ENCODE measurements at regions not wholly inside any gene's neighbourhood (a gene's known extent, or its start where the extent isn't known, plus 50 kb on each side); places are given as distances from the start of the nearest gene placed in this dataset.
"Not testable (repeated sequence)": the region's sequence is repeated elsewhere in the genome, so short reads cannot be mapped to it uniquely, and the experiment has no call there.

GRCh38 chr2:95685513-95685912 is 93.7 kb downstream of the TRIM43 start:
- Histone ChIP-seq H3K9me3 (ENCODE audit: control insufficient read depth, insufficient read depth, low read length) (peaks cover 2% of the 10 kb centered on the region), H3K27me3 (ENCODE audit: control insufficient read depth, insufficient read depth, low read length) (no peaks in the 10 kb centered on the region), H3K36me3 (ENCODE audit: control insufficient read depth, insufficient read depth, low read length) (no peaks in the 10 kb centered on the region), H3K4me3 (ENCODE audit: low read length) (no peak overlapping the region), H3K27ac (ENCODE audit: low read length) (no peak overlapping the region), H3K4me1 (ENCODE audit: control insufficient read depth, insufficient read depth, low read length) (no peaks in the 10 kb centered on the region; the same call in 1 of the 2 replicates)
- DNase-seq (ENCODE audit: low read depth, low spot score), result no peak
- WGBS (ENCODE audit: insufficient coverage, insufficient read length), result no CpG with 5 or more reads among the region's 3 CpGs

- no CpG with 5 or more reads among the region's 5 CpGs for WGBS (ENCODE audit: insufficient coverage, insufficient read length)
- H3K27me3 ChIP-seq (ENCODE audit: control insufficient read depth, insufficient read depth, low read length); H3K4me3 ChIP-seq (ENCODE audit: low read length); H3K9me3 ChIP-seq (ENCODE audit: control insufficient read depth, insufficient read depth, low read length); H3K27ac ChIP-seq (ENCODE audit: low read length); H3K4me1 ChIP-seq (ENCODE audit: control insufficient read depth, insufficient read depth, low read length); DNase-seq (ENCODE audit: low read depth, low spot score); H3K36me3 ChIP-seq (ENCODE audit: control insufficient read depth, insufficient read depth, low read length): not testable (repeated sequence)
These were observed 94.4 kb downstream of the TRIM43 start for GRCh38 chr2:95686056-95686825.

- not testable (repeated sequence) for DNase-seq (ENCODE audit: low read depth, low spot score); H3K9me3 ChIP-seq (ENCODE audit: control insufficient read depth, insufficient read depth, low read length); H3K27me3 ChIP-seq (ENCODE audit: control insufficient read depth, insufficient read depth, low read length); H3K27ac ChIP-seq (ENCODE audit: low read length); H3K36me3 ChIP-seq (ENCODE audit: control insufficient read depth, insufficient read depth, low read length); H3K4me3 ChIP-seq (ENCODE audit: low read length); H3K4me1 ChIP-seq (ENCODE audit: control insufficient read depth, insufficient read depth, low read length)
- no CpG with 5 or more reads among the region's 2 CpGs for WGBS (ENCODE audit: insufficient coverage, insufficient read length)
These were observed 96.1 kb downstream of the TRIM43 start for GRCh38 chr2:95687852-95688251.

- DNase-seq (ENCODE audit: low read depth, low spot score); H3K4me3 ChIP-seq (ENCODE audit: low read length); H3K36me3 ChIP-seq (ENCODE audit: control insufficient read depth, insufficient read depth, low read length); H3K9me3 ChIP-seq (ENCODE audit: control insufficient read depth, insufficient read depth, low read length); H3K27ac ChIP-seq (ENCODE audit: low read length); H3K4me1 ChIP-seq (ENCODE audit: control insufficient read depth, insufficient read depth, low read length); H3K27me3 ChIP-seq (ENCODE audit: control insufficient read depth, insufficient read depth, low read length): not testable (repeated sequence)
- no CpG with 5 or more reads among the region's 7 CpGs for WGBS (ENCODE audit: insufficient coverage, insufficient read length)
These were observed 99.4 kb downstream of the TRIM43 start for GRCh38 chr2:95691210-95691609.

DNA sequence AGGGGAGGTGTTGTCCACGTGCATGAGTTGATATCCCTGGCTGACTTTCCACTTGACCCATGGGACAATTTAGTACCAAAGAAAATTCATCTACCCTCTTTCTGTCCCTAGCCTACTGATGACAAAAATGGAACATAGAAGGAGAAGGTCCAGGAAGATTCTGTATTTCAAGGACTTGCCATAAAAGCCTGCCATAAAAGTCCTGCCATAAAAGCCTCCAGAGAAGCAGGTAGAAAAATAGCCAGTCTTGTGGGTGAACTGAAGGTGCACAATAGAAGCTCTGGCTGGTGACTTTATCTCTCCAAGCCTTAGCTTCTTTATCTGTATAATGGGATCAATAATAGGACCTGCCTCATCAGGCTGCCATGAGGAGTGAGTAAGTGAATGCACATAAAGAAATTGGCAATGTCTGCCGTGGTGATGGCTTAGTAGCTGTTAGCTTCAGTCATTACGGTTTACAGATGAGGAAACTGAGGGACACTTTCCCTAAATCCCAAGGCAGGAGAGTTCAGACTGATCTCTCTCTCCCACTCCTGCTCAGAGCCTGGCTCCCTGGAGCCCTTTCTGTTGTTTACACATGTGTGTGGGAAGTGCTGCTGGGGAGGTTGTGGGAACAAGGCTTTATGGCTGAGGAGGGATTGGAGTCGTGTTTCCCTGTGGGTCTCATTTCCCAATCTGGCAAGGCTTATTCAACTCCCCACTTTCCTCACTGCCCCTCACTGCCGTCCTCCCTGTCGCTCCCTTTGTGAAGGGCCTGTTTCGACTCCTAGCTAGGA is 101.5 kb downstream of the TRIM43 start:
- H3K27me3 ChIP-seq (ENCODE audit: control insufficient read depth, insufficient read depth, low read length); H3K4me3 ChIP-seq (ENCODE audit: low read length); DNase-seq (ENCODE audit: low read depth, low spot score); H3K36me3 ChIP-seq (ENCODE audit: control insufficient read depth, insufficient read depth, low read length); H3K9me3 ChIP-seq (ENCODE audit: control insufficient read depth, insufficient read depth, low read length); H3K4me1 ChIP-seq (ENCODE audit: control insufficient read depth, insufficient read depth, low read length); H3K27ac ChIP-seq (ENCODE audit: low read length): not testable (repeated sequence)
- WGBS (ENCODE audit: insufficient coverage, insufficient read length), result no CpG with 5 or more reads among the region's 7 CpGs

- WGBS (ENCODE audit: insufficient coverage, insufficient read length), result no CpG with 5 or more reads among the region's 4 CpGs
- H3K4me3 ChIP-seq (ENCODE audit: low read length), result no peak overlapping the region
- H3K27ac ChIP-seq (ENCODE audit: low read length), result no peak overlapping the region
- no peaks in the 10 kb centered on the region for H3K36me3 ChIP-seq (ENCODE audit: control insufficient read depth, insufficient read depth, low read length)
- H3K4me1 ChIP-seq (ENCODE audit: control insufficient read depth, insufficient read depth, low read length), result no peaks in the 10 kb centered on the region
- no peaks in the 10 kb centered on the region for H3K27me3 ChIP-seq (ENCODE audit: control insufficient read depth, insufficient read depth, low read length)
- peaks cover 10% of the 10 kb centered on the region for H3K9me3 ChIP-seq (ENCODE audit: control insufficient read depth, insufficient read depth, low read length)
- no peak for DNase-seq (ENCODE audit: low read depth, low spot score)
These were observed 103.8 kb downstream of the TRIM43 start for GRCh38 chr2:95695613-95696012.

- DNase-seq (ENCODE audit: low read depth, low spot score), result no peak
- no peaks in the 10 kb centered on the region for H3K4me1 ChIP-seq (ENCODE audit: control insufficient read depth, insufficient read depth, low read length)
- WGBS (ENCODE audit: insufficient coverage, insufficient read length), result no CpG with 5 or more reads among the region's 4 CpGs
- H3K27ac ChIP-seq (ENCODE audit: low read length), result no peak overlapping the region
- H3K27me3 ChIP-seq (ENCODE audit: control insufficient read depth, insufficient read depth, low read length), result no peaks in the 10 kb centered on the region
- H3K36me3 ChIP-seq (ENCODE audit: control insufficient read depth, insufficient read depth, low read length), result no peaks in the 10 kb centered on the region
- peaks cover 12% of the 10 kb centered on the region for H3K9me3 ChIP-seq (ENCODE audit: control insufficient read depth, insufficient read depth, low read length)
- H3K4me3 ChIP-seq (ENCODE audit: low read length), result no peak overlapping the region
These were observed 106.3 kb downstream of the TRIM43 start for GRCh38 chr2:95698146-95698545.

DNA sequence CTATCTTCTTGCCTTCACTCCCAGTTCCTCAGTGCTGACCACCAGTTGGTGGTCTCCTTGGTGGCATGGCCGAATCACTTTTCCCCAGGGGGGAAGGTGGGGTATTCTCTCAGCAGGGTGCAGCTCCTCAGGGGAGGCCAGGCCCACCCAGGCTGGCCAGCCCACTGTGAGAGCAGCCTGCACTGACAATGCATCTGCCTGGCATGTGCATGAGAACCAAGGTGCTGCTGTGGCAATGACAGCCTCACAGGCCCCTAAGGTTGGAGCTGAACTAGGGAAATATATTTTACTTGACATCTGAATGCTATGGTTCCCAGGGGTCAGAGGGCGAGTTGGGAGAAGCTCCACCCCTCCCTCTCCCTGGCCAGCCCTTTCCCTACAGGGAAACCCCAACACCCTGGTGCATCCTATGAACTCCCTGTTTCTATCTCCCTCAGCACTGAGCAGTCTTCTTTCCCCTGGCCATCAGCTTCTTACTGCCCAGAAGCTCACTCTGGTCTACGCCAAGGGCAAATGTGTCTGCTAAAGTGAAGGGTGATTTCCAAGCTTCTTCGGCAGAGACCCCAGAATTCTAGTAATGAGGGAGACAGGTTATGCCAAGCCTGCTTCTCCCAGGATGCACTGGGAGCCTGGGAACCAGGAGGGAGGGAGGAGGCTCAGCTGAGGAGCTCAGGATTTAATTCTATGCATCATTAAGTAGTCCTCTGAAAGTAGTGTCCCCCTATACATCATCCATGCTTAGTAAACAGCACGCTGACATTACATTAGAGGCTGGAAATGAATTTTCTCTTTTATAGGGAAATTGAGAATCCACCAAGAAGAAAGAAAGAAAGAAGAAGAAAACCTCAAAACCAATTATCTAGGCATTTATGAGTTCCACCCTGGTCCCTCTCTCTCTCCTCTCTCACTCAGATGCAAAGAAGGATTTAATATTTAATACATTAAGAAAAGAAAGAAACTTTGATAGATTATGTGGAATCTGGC is 107.7 kb downstream of the TRIM43 start:
- DNase-seq (ENCODE audit: low read depth, low spot score), result not testable (repeated sequence)

GRCh38 chr2:95700519-95700918 is 108.7 kb downstream of the TRIM43 start:
- WGBS (ENCODE audit: insufficient coverage, insufficient read length), result no CpG with 5 or more reads among the region's 4 CpGs
- Histone ChIP-seq H3K36me3 (ENCODE audit: control insufficient read depth, insufficient read depth, low read length) (no peaks in the 10 kb centered on the region), H3K4me1 (ENCODE audit: control insufficient read depth, insufficient read depth, low read length) (no peaks in the 10 kb centered on the region), H3K27ac (ENCODE audit: low read length) (no peak overlapping the region), H3K9me3 (ENCODE audit: control insufficient read depth, insufficient read depth, low read length) (peaks cover 10% of the 10 kb centered on the region), H3K4me3 (ENCODE audit: low read length) (no peak overlapping the region), H3K27me3 (ENCODE audit: control insufficient read depth, insufficient read depth, low read length) (no peaks in the 10 kb centered on the region)
- DNase-seq (ENCODE audit: low read depth, low spot score), result no peak

More for the DNA sequence above, 107.7 kb downstream of the TRIM43 start:
- peaks cover 12% of the 10 kb centered on the region for H3K9me3 ChIP-seq (ENCODE audit: control insufficient read depth, insufficient read depth, low read length)
- not testable (repeated sequence) for H3K4me3 ChIP-seq (ENCODE audit: low read length); H3K4me1 ChIP-seq (ENCODE audit: control insufficient read depth, insufficient read depth, low read length); H3K36me3 ChIP-seq (ENCODE audit: control insufficient read depth, insufficient read depth, low read length); H3K27me3 ChIP-seq (ENCODE audit: control insufficient read depth, insufficient read depth, low read length); H3K27ac ChIP-seq (ENCODE audit: low read length)
- WGBS (ENCODE audit: insufficient coverage, insufficient read length), result no CpG with 5 or more reads among the region's 5 CpGs

- no peak overlapping the region for H3K4me3 ChIP-seq (ENCODE audit: low read length)
- WGBS (ENCODE audit: insufficient coverage, insufficient read length), result no CpG with 5 or more reads among the region's 7 CpGs
- H3K27me3 ChIP-seq (ENCODE audit: control insufficient read depth, insufficient read depth, low read length), result no peaks in the 10 kb centered on the region
- no peak overlapping the region for H3K27ac ChIP-seq (ENCODE audit: low read length)
- no peak for DNase-seq (ENCODE audit: low read depth, low spot score)
- no peaks in the 10 kb centered on the region for H3K36me3 ChIP-seq (ENCODE audit: control insufficient read depth, insufficient read depth, low read length)
- H3K9me3 ChIP-seq (ENCODE audit: control insufficient read depth, insufficient read depth, low read length), result peaks cover 8% of the 10 kb centered on the region
- H3K4me1 ChIP-seq (ENCODE audit: control insufficient read depth, insufficient read depth, low read length), result no peaks in the 10 kb centered on the region
These were observed 110.7 kb downstream of the TRIM43 start for GRCh38 chr2:95702471-95702870.

Measured in iPS DF 6.9 (cell line).